Calu3 (cell line): ENCODE measurements at regions not wholly inside any gene's neighbourhood (a gene's known extent, or its start where the extent isn't known, plus 50 kb on each side); places are given as distances from the start of the nearest gene placed in this dataset.
A peak's percentile ranks its signal among the peaks of the same experiment; 100 is the strongest.

Experiments
- BruUV-seq: library from RNA; stranded (reverse); fragments of 400-500 nt; replicated peaks from 2 replicates; lab custom pipeline; 2021; lab: Mats Ljungman, UMichigan
- CTCF ChIA-PET: fragments of 300-600 bp; sonication (Branson Sonifier 250); formaldehyde crosslinking; loops from one replicate; lab custom pipeline; 2022; ENCODE audit warnings: antibody characterized with exemption; lab: Charles Lee
- DNase-seq: peaks from one replicate; pipeline ENCODE4 v3.0.0; 2022
- H3K27ac Mint-ChIP-seq: one replicate; pipeline ENCODE4 v1.8.0; 2022; ENCODE audit warnings: mixed read lengths; ENCODE audit not compliant: unreplicated experiment
- H3K27me3 Mint-ChIP-seq: one replicate; pipeline ENCODE4 v1.8.0; 2022; ENCODE audit warnings: mixed read lengths; ENCODE audit not compliant: unreplicated experiment
- H3K36me3 Mint-ChIP-seq: one replicate; pipeline ENCODE4 v1.8.0; 2022; ENCODE audit warnings: mild to moderate bottlenecking, moderate library complexity, mixed read lengths; ENCODE audit not compliant: insufficient read depth, unreplicated experiment
- H3K4me1 Mint-ChIP-seq: one replicate; pipeline ENCODE4 v1.8.0; 2022; ENCODE audit warnings: mild to moderate bottlenecking, low read depth, mixed read lengths; ENCODE audit not compliant: unreplicated experiment
- H3K4me3 Mint-ChIP-seq: one replicate; pipeline ENCODE4 v1.8.0; 2022; ENCODE audit warnings: mild to moderate bottlenecking, low read depth, moderate library complexity, mixed read lengths; ENCODE audit not compliant: unreplicated experiment
- H3K9me3 Mint-ChIP-seq: one replicate; pipeline ENCODE4 v1.8.0; 2022; ENCODE audit warnings: low read depth, mixed read lengths; ENCODE audit not compliant: unreplicated experiment
- intact Hi-C: fragments of 100-400 bp; cut with micrococcal nuclease; formaldehyde crosslinking; loops from one replicate; pipeline ENCODE4 v1.10.0; 2022; ENCODE audit not compliant: unreplicated experiment
- TF ChIP-seq, protein P1 (sequence below): fragments of 200-600 bp; IDR thresholded peaks from one replicate; pipeline ENCODE4 v1.8.0; 2022; ENCODE audit warnings: antibody characterized with exemption; ENCODE audit not compliant: unreplicated experiment

- no TSS peak for BruUV-seq
- CTCF ChIA-PET = no interaction called here
- DNase-seq = no peak
- no peak overlapping the region for H3K27ac Mint-ChIP-seq
- TF ChIP-seq, protein P1, sequence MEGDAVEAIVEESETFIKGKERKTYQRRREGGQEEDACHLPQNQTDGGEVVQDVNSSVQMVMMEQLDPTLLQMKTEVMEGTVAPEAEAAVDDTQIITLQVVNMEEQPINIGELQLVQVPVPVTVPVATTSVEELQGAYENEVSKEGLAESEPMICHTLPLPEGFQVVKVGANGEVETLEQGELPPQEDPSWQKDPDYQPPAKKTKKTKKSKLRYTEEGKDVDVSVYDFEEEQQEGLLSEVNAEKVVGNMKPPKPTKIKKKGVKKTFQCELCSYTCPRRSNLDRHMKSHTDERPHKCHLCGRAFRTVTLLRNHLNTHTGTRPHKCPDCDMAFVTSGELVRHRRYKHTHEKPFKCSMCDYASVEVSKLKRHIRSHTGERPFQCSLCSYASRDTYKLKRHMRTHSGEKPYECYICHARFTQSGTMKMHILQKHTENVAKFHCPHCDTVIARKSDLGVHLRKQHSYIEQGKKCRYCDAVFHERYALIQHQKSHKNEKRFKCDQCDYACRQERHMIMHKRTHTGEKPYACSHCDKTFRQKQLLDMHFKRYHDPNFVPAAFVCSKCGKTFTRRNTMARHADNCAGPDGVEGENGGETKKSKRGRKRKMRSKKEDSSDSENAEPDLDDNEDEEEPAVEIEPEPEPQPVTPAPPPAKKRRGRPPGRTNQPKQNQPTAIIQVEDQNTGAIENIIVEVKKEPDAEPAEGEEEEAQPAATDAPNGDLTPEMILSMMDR = no peak
- H3K4me3 Mint-ChIP-seq = no peak overlapping the region
- H3K9me3 Mint-ChIP-seq = no peaks in the 10 kb centered on the region
- H3K36me3 Mint-ChIP-seq = no peaks in the 10 kb centered on the region
- intact Hi-C loops = no loop called here
- peaks cover 16% of the 10 kb centered on the region for H3K4me1 Mint-ChIP-seq
- no peaks in the 10 kb centered on the region for H3K27me3 Mint-ChIP-seq
Observed at GRCh38 chr2:53438692-53439091, 328.9 kb upstream of the CHAC2 start.

- CTCF ChIA-PET = no interaction called here
- H3K27me3 Mint-ChIP-seq = no peaks in the 10 kb centered on the region
- no peak overlapping the region for H3K27ac Mint-ChIP-seq
- intact Hi-C loops = no loop called here
- peak; percentile 20 for DNase-seq
- BruUV-seq = no TSS peak
- H3K9me3 Mint-ChIP-seq = no peaks in the 10 kb centered on the region
- TF ChIP-seq, protein P1 = no peak
- peaks cover 16% of the 10 kb centered on the region for H3K4me1 Mint-ChIP-seq
- H3K4me3 Mint-ChIP-seq = no peak overlapping the region
- H3K36me3 Mint-ChIP-seq = no peaks in the 10 kb centered on the region
Observed at GRCh38 chr2:53438100-53438499, 329.5 kb upstream of the CHAC2 start.

DNA sequence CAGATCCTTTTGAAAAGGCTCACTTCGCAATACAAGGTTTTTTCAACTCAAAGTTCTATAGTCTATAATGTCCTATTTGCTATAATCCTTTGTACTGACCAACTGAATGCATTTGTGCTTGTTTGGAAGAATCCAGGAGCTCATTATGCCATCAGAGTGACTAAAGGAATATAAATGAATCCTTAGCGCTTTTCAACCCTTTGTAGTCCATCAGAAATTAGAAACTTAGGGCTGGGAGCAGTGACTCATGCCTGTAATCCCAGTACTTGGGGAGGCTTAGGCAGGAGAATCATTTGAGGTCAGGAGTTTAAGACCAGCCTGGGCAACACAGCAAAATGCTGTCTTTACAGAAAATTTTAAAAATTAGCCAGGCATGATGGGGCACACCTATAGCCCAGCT lies 330.2 kb upstream of the CHAC2 start:
- no peaks in the 10 kb centered on the region for H3K27me3 Mint-ChIP-seq
- no peak overlapping the region for H3K4me3 Mint-ChIP-seq
- H3K4me1 Mint-ChIP-seq = peaks cover 16% of the 10 kb centered on the region
- intact Hi-C loops = no loop called here
- no TSS peak for BruUV-seq
- CTCF ChIA-PET = no interaction called here
- H3K9me3 Mint-ChIP-seq = no peaks in the 10 kb centered on the region
- DNase-seq = no peak
- no peak overlapping the region for H3K27ac Mint-ChIP-seq
- no peaks in the 10 kb centered on the region for H3K36me3 Mint-ChIP-seq
- TF ChIP-seq, protein P1 = no peak

DNA sequence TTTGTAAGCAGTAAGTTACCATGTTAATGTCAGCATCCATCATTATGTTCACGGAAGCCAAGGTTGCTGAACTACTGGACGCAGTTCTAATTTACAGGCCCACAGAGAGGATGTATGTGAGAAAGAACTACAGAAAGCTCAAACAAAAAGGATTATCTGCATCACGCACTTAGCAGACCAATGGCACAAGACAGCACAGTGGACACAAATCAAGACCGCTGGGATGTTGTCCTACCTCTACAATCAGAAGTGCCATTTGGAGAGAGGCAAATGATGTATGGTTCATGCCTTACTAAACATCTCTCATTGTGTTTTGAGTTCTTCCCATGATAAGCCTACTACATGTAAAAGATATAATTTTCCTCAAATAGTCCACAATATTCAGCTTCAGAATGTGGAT lies 330.7 kb upstream of the CHAC2 start:
- H3K4me3 Mint-ChIP-seq = no peak overlapping the region
- peaks cover 16% of the 10 kb centered on the region for H3K4me1 Mint-ChIP-seq
- H3K36me3 Mint-ChIP-seq = no peaks in the 10 kb centered on the region
- H3K27me3 Mint-ChIP-seq = no peaks in the 10 kb centered on the region
- intact Hi-C loops = no loop called here
- TF ChIP-seq, protein P1 = no peak
- H3K9me3 Mint-ChIP-seq = no peaks in the 10 kb centered on the region
- DNase-seq = no peak
- no peak overlapping the region for H3K27ac Mint-ChIP-seq
- CTCF ChIA-PET = no interaction called here
- no TSS peak for BruUV-seq
